ENCODE measurements at regions not wholly inside any gene's neighbourhood (a gene's known extent, or its start where the extent isn't known, plus 50 kb on each side); places are given as distances from the start of the nearest gene placed in this dataset.

DNA sequence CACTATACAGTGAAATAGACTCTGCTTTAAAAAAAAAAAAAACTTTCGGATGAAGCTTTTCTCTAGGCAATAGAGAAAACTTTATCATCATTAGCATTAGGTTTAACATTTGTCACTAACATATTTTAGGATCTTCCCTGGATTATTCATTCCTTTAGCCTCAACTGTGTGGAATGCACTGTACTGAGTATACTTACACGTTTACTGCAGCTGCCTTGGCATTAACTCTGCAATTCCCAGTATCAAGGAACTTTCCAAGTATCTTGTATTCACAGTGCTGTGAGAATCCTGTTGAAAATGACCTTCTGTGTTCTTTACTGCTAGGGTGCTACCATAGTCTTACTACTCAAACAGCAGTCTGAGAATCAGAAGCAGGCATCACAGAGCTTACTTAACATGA lies 328.2 kb upstream of the COL3A1 start:
- TF ChIP-seq, protein P1, sequence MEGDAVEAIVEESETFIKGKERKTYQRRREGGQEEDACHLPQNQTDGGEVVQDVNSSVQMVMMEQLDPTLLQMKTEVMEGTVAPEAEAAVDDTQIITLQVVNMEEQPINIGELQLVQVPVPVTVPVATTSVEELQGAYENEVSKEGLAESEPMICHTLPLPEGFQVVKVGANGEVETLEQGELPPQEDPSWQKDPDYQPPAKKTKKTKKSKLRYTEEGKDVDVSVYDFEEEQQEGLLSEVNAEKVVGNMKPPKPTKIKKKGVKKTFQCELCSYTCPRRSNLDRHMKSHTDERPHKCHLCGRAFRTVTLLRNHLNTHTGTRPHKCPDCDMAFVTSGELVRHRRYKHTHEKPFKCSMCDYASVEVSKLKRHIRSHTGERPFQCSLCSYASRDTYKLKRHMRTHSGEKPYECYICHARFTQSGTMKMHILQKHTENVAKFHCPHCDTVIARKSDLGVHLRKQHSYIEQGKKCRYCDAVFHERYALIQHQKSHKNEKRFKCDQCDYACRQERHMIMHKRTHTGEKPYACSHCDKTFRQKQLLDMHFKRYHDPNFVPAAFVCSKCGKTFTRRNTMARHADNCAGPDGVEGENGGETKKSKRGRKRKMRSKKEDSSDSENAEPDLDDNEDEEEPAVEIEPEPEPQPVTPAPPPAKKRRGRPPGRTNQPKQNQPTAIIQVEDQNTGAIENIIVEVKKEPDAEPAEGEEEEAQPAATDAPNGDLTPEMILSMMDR (conservative IDR thresholded peaks at IDR 0.05; ENCODE audit: low read depth), result no peak
- no peak for DNase-seq (ENCODE audit: low spot score)
- ChIA-PET POLR2A (ENCODE audit: low non-redundant PET) (no interaction called here), CTCF (no interaction called here)
- no peak overlapping the region for H3K27ac ChIP-seq

DNA sequence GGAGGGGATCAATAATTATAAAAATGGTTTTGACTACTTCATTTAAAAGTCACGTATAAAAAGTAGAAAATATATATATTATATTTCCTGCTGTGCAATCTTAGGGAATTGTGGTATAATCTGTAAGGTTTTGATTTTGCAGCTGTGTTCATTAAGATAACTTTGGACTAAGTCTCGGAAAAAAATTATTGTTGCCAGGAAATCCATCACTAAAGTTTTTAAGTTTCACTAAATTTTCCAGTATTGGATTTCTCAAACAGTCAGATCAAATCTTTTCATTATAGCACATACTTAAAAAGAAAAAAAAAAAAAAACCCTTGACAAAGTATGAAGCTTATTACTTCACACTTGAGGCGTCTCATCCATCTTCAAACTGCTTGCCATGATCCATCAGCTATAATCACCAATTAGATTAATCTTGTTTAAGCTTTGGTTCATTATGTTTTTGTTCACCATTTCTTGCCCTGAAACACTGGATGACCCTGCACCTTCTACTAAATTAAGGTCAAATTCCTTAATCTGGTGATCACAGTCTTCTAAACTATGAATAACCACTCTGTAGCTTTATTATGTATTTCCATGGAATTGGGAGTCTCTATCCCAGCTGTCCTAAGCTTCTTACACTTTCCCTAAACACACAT lies 326.6 kb upstream of the COL3A1 start:
- no peak for DNase-seq (ENCODE audit: low spot score)
- CTCF ChIA-PET, result interaction anchor here (0.7 kb wide), 1 partner anchor 48 kb away, joined by 3 read pairs; no protein-coding TSS in a partner anchor
- H3K27ac ChIP-seq, result no peak overlapping the region
- TF ChIP-seq, protein P1 (conservative IDR thresholded peaks at IDR 0.05; ENCODE audit: low read depth), result no peak
- POLR2A ChIA-PET (ENCODE audit: low non-redundant PET), result no interaction called here

DNA sequence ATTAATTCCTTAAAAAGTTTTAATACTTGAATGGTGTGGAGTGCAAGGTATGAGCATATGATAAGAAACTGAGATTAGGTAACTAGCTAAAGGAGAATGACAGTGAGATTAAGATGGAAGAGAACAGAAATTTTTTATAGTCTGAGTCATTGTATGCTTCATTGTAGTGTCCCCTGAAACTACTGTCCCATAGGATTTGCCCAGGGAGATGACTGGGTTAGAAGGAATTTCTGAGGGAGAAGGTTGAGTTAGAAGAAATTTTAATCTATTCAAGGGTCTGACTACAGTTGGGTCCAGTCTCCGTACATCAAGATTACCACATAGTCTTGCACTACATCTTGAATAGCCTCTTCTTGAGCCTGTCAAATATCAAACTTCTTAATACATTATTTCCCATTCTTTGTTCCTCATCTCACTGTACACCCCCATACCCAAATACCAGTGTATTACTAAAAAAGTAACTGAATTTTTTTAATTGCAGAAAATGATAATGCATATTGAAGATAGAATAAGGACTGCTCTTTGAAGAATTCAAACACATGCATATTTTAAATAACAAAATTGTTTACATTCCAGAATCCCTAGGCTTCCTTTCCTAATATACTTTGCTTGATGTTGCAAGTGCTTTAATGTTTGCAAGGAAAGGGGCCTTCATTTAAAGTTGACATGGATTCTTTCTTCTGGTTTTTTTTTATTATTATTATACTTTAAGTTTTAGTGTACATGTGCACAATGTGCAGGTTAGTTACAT lies 314.3 kb upstream of the COL3A1 start:
- POLR2A ChIA-PET (ENCODE audit: low non-redundant PET), result no interaction called here

DNA sequence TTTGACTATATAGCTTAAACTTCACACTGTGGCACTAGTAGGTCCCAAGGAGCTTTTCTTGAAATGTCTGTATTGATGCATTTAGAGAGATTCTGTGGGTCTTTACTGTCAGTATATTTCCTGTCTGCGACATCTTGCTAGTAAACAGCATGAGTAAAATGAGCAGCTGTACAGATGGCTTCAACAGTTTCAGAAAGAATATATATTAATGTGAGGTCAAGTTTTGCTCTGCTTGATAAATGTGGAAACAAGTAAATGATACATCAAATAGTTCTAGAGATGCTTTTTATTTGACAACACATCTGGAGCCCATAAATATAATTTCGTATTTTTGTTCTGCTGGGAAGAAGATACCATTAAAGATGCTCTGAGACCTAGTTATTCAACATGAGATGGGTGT lies 310.9 kb upstream of the COL3A1 start:
- no peak for DNase-seq (ENCODE audit: low spot score)
- ChIA-PET POLR2A (ENCODE audit: low non-redundant PET) (no interaction called here), CTCF (no interaction called here)
- no peak overlapping the region for H3K27ac ChIP-seq
- TF ChIP-seq, protein P1 (conservative IDR thresholded peaks at IDR 0.05; ENCODE audit: low read depth), result no peak

More for the DNA sequence above, 314.3 kb upstream of the COL3A1 start:
- TF ChIP-seq, protein P1 (conservative IDR thresholded peaks at IDR 0.05; ENCODE audit: low read depth), result no peak
- DNase-seq (ENCODE audit: low spot score), result peak; percentile 0
- CTCF ChIA-PET, result no interaction called here
- no peak overlapping the region for H3K27ac ChIP-seq

DNA sequence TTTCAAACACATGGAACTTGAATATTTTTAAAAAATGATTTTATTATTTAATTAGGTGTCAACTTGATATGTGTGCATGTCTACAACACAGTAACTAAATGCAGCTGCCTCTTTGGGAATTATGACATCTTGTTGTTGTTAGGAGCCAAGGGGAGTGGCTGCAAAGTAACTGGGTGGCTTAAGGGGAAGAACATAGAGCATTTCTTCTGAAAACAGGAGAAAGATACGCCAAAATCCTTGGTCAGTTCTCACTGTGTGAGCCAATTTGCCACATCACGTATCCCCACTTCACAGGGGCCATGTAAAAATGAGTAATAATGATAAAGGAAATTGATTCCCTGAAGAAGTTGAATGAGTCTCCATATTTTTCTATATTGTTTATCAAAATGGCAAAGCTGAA lies 309.8 kb upstream of the COL3A1 start:
- H3K27ac ChIP-seq, result no peak overlapping the region
- DNase-seq (ENCODE audit: low spot score), result no peak
- TF ChIP-seq, protein P1 (conservative IDR thresholded peaks at IDR 0.05; ENCODE audit: low read depth), result no peak
- ChIA-PET CTCF (no interaction called here), POLR2A (ENCODE audit: low non-redundant PET) (no interaction called here)

DNA sequence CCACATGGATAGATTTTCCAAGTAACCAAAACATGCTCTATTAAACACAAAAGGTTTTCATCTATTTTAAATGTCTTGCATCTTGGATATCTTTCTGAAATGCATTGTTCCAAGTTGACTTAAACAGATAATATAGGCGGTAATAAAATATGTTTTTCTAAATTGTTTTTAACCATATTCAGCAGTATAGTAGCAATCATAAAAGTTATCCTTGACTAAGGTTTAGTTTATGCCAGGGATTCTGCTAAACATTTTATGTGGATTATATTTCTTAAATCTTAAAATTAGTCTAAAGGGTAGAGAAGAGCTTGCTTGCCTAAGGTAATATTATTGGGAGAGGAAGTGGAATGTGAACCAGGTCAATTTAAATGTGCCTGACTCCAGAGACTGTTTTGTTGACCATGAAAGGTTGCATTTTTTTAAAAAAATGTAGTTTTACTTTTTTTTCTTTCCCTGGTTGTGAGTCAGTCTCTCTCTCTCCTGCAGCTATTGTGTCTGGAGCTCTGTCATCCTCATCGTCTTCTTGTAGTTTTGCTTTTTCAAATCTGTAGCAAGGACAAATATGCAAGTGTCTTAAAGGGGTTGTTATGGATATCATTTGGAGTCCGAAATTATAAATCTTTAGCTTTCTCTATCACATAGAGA lies 309.1 kb upstream of the COL3A1 start:
- no peak for DNase-seq (ENCODE audit: low spot score)
- ChIA-PET POLR2A (ENCODE audit: low non-redundant PET) (no interaction called here), CTCF (interaction anchor here (0.6 kb wide), 1 partner anchor 185 kb away, joined by 3 read pairs; no protein-coding TSS in a partner anchor)
- TF ChIP-seq, protein P1 (conservative IDR thresholded peaks at IDR 0.05; ENCODE audit: low read depth), result no peak
- no peak overlapping the region for H3K27ac ChIP-seq

All from RWPE1 (cell line).